Right renal cortex interstitium (tissue), 3 donors: ENCODE measurements at regions not wholly inside any gene's neighbourhood (a gene's known extent, or its start where the extent isn't known, plus 50 kb on each side); places are given as distances from the start of the nearest gene placed in this dataset.
"Not testable (repeated sequence)": the region's sequence is repeated elsewhere in the genome, so short reads cannot be mapped to it uniquely, and the experiment has no call there.

Source experiments
- DNase-seq, 3 donors: peaks; one replicate each; pipeline ENCODE4 v3.0.0-alpha.2; 2013; ENCODE audit warnings: low read depth in 3 of 3, low spot score in 2 of 3

GRCh38 chr3:164004205-164004604 lies 1074.1 kb downstream of the SI start:
- DNase-seq, result no peak

- not testable (repeated sequence) for DNase-seq
Measured at GRCh38 chr3:164003016-164003415, 1075.3 kb downstream of the SI start.

- DNase-seq, result no peak
Measured at GRCh38 chr3:163983940-163984339, 1094.4 kb downstream of the SI start.

- no peak for DNase-seq
Measured at GRCh38 chr3:163971861-163972260, 1106.4 kb downstream of the SI start.

- no peak for DNase-seq
Measured at GRCh38 chr3:163957072-163957471, 1121.2 kb downstream of the SI start.

GRCh38 chr3:163953526-163953925 lies 1124.8 kb downstream of the SI start:
- no peak for DNase-seq

- DNase-seq, result no peak
Measured at GRCh38 chr3:163952499-163952898, 1125.8 kb downstream of the SI start.

GRCh38 chr3:163951397-163951987 lies 1126.8 kb downstream of the SI start:
- no peak for DNase-seq

GRCh38 chr3:163946785-163947184 lies 1131.5 kb downstream of the SI start:
- DNase-seq, result no peak

- no peak for DNase-seq
Measured at GRCh38 chr3:163943664-163944063, 1134.6 kb downstream of the SI start.

- DNase-seq, result no peak
Measured at GRCh38 chr3:163939926-163940325, 1138.4 kb downstream of the SI start.

- DNase-seq, result no peak
Measured at GRCh38 chr3:163936543-163936942, 1141.8 kb downstream of the SI start.

- DNase-seq, result no peak
Measured at GRCh38 chr3:163935411-163935810, 1142.9 kb downstream of the SI start.

- no peak for DNase-seq
Measured at GRCh38 chr3:163929069-163929652, 1149.1 kb downstream of the SI start.

GRCh38 chr3:163927521-163927920 lies 1150.8 kb downstream of the SI start:
- no peak for DNase-seq

- no peak for DNase-seq
Measured at GRCh38 chr3:163924600-163924999, 1153.7 kb downstream of the SI start.

- DNase-seq, result no peak
Measured at GRCh38 chr3:163919154-163919553, 1159.1 kb downstream of the SI start.

- no peak for DNase-seq
Measured at GRCh38 chr3:163916596-163917560, 1161.4 kb downstream of the SI start.

- DNase-seq, result no peak
Measured at GRCh38 chr3:163915280-163915679, 1163.0 kb downstream of the SI start.

GRCh38 chr3:163914567-163914966 lies 1163.7 kb downstream of the SI start:
- no peak for DNase-seq

GRCh38 chr3:163891771-163892170 lies 1186.5 kb downstream of the SI start:
- no peak for DNase-seq

GRCh38 chr3:163890661-163891060 lies 1187.6 kb downstream of the SI start:
- no peak for DNase-seq
